GM18498 (cell line): ENCODE measurements at regions not wholly inside any gene's neighbourhood (a gene's known extent, or its start where the extent isn't known, plus 50 kb on each side); places are given as distances from the start of the nearest gene placed in this dataset.

Source experiments
- ATAC-seq: cut with Tn5 transposase; IDR thresholded peaks from one replicate; pipeline ENCODE4 v1.9.1; 2021; ENCODE audit warnings: mild to moderate bottlenecking, moderate library complexity; ENCODE audit not compliant: unreplicated experiment

DNA sequence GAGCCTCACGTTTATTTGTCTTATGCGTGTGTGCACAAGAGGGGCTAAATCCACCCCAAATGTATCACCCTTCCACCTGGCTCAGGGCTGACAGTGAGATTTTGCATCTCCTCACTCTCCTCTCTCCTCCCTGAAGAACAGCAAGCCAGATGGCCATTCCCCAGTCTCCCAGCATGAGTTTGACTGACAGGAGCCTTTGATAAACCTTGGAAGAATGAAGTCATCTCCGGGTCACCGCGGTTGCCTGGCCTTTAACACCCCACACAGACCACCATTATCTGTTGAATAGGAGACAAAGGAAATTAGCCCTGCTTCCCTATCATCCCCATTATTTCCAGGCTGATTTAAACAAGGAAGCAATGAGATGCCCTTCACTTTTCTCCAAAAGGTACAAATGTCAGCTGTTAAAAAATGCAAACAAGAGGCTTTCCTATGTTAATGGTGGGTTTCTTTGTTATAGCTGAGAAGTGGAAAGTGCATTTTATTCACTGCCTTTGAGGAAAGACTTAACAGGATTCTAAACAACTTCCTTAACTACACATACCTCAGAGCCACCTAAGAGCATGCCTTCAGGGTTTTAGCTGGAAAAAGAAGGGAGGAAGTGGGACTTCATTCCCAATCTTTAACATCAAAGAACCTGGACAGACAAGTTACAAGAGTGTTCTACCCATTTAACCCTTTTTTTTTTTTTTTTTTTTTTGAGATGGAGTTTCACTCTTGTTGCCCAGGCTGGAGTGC lies 524.8 kb upstream of the ID4 start:
- ATAC-seq, result no peak

DNA sequence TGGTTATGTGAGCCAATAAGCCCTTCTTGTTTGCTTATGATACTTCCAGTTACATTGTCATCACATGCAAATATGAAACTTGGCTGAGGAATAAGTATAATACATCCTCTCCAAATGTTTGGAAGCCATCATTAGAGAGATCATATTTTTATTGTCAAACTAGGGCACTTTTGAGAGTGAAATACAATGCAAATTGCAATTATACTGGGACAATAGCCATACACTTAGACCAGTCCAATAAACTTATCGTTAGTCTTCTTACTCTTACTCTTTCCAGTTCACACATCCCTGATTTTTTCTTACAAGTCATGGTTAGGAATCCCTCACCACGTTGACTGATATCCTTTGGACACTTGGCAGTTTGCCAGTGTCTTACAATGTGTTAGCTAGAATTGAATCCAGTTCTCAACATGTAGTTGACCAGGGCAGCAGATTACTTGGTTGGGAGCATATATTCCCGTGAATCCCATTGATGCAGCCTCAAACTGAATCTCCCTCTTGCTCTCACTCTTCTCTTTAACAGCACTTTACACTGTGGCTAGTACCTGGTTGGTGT lies 519.7 kb upstream of the ID4 start:
- ATAC-seq, result no peak

DNA sequence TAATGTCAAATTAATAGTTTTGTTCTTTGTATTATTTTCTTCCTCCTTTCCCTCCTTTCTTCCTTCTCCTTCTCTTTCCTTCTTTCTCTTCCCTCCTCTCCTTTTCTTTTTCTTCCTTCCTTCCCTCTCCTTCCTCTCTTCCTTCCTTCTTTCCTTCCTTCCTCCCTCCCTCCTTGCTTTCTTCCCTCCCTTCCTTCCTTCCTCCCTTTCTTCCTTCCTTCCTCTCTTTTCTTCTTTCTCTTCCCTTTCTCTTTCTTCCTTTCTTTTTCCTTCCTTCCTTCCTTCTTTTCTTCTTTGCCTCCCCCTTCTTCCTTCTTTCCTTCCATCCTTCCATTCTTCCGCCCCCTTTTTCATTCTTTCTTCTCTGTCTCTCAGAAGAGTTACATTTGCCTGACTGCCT lies 518.2 kb upstream of the ID4 start:
- ATAC-seq, result no peak

DNA sequence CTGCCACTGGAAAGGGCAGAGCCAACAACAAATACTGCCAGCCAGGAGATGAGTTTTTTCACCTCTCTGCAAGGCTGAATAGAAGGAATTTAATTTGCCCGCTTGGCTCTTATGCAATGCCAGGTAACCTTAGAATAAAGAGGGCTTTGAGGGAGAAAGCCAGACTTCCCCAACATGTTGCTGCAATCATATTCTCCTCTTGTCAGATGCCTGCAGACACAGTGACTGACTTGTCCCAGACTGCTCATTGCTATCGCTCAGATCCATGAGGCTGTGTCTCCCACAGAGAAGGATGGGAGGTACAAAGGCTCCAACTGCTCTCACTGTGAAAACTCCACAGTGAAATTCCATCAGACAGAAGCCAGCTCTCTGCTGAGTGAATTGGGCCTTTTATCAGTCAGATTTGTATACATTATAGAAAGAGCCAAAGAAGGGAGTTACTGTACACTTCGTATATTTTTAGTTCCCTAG lies 517.0 kb upstream of the ID4 start:
- no peak for ATAC-seq

DNA sequence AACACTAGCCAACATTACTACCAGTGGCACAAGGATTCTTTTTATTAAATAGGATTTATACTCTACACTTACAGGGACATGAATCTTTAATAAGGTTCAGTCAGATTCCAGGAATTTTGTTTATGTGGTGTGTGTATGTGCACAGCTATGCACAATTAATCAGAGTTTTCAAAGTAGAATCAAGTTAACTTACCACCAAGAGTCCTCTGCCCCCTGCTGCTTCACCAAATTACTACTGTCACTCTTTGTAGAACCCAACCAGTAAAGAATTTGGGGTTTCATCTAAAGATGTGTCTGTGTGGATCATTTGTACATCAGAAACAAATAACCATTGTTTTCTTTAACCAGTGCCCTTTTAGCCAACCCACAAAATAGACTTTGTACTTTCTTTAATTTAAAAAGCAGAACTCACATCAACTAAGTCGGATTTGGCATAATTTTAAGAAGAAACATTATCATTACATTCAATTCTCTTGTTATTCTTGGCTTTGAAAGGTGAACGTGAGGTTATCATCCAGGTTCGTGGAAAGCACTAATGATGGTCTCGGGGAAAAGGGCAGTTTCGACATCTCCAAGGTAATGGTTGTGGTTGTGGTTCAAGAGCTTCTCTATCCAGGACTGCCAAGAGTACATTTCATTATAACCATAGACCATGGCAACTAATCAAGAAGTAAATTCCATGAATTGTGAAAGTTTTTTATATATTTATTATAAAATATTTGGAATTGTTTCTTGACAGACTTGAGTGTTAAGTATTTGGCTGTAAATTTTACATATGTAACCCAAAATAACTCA lies 514.3 kb upstream of the ID4 start:
- ATAC-seq, result no peak

DNA sequence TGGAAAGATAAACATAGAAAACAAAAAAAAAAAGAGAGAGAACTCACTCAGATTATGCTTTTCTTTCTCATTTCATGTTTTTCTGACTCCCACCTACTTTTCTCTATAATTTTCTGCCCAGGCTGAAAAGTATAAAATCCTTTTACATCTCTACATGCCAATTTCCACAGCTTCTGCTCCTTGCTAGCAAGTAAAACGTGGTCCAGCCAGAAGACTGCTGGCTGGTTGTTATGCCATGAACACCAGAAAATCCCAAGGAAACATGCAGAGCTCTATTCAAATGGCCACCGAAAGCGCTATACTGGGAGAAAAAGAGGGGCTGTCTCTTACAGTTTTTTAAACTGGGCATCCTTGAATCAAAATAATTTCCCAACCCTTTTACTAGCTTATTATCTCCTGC lies 512.8 kb upstream of the ID4 start:
- ATAC-seq, result no peak

DNA sequence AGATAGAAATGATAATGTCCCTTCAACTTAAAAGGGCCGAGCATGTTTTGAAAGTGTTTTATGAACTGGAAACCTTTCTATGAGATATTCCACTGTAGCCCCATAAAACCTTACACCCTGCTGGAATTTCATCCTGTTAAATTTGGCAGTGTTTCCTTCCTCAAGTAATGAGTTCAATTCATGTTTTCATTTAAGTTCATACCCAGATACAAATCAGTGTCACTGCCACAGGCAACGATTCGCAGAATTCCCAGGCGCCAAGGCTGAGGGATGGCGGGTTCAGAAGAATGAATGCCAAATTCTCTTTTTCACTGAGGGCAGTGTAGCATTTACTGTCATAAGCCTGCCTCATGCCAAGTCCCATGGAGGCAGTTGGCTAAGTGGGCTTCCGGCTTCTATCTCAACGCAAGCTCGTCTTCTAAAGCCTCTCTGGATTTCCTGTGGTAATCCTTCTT lies 511.8 kb upstream of the ID4 start:
- no peak for ATAC-seq

DNA sequence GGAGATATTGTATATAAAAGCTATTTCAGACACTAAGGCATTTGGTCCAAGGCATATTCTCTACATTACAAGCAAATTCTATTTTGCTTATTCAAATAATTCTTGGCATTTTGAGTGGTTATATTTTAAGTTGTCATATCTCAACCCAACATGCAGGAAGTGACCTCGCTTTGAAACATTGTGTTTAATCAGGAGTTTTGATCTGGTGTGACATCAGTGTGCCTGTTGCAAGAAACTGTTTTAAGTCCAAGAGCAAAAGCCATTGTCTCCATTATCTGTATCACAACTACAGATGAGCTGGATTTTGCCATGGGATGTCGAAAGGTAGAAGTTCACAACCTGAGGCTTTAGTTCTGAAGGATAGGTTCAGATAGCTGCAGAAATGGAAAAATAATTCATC lies 509.9 kb upstream of the ID4 start:
- no peak for ATAC-seq

DNA sequence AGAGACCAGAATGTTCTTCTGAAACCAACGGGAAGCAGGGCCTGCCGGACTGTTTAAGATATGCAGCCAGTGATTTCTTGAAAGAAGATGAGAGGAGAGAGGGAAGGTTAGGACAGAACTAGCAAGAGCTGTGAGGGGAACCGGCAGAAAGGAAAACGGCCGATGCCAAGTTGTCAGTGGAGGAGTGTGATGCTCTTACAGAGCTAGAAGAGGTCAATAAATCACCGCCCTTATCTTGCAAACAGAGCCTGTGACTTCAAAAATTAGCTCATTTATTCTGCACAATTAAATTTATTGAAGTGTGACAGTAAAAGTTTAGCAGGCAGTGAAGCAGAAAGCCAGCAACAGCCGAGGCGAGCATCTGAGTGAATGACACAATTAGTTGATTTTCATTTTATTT lies 509.5 kb upstream of the ID4 start:
- no peak for ATAC-seq

DNA sequence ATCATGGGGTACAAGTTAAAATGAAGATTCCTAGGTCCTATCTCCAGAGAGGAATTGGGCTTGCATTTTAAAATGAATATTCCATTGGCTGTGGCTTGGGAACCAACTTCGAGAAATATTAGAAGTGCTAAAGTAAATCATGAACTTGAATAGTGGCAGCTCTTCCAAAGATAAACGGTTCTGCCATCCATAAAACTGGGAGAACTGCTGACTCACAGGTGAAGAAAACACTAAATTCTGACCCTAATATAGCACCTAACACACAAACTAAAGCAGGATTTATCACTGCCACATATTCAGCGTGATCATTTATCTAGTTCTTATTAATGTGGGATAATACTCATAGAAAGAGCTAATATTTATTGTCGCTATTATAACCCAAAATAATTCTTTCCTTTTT lies 508.1 kb upstream of the ID4 start:
- no peak for ATAC-seq

DNA sequence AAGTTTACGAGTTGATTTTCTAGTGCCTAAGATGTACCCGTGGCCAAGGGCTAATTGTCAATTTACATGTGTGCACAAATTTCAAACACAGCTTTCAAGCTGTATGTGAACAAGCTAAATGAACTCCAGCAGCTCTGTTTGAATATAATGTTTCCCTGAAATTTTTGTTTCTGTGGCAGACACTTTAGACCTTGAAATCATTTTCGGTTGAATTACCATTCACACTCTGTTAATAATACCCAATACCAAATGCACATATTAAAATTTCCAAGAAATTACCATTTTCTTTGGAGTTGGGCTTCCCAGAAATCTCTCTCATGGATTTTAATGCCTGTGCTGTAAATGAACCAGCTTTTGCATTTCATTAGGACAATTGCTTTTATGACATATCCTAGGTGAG lies 506.1 kb upstream of the ID4 start:
- ATAC-seq, result no peak

DNA sequence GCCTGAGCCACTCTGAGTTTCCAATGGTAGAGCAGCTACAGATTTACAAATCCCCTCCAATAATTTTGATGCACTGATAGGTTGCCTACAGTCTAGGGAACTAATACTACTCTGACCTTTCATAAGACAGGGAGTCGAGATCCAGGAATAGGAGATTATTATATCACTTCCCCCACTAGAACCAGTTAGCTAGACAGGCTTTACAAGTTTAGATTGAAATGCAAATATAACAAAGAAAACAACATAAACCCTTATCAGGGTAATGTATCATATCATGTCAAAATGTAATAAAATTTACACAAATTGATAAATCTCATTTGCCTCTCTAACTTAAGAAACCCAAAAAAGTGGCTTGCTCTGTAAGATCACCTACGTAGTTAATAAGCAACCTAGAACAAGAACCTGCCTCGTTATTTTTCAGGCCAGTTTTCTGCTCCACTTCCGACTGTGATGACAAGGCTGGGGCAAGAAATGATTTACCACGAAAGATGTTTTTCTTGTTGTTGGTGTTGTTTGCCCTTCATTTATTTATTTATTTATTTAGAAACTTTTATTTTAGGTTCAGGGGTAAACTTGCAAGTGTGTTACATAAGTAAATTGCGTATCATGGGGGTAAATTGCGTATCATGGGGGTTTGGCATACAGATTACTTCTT lies 504.2 kb upstream of the ID4 start:
- no peak for ATAC-seq

DNA sequence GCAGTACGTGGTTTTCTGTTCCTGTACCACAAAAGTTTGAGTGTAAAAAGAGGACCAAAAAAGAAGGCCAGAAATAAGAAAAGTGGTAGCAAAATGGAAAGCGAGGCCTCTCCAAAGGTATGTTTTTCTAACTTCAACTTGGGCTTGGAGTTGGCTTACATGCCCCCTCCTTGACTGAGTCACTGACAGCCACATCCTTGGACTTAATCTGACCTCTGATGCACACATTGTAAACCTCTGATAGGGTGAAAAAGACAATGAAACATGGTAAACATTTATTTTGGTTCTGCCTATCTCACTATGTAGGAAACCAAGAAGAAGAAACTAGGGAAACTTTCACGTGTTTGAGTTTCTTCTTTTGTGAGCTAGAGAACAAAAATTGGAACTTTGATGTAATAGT lies 503.2 kb upstream of the ID4 start:
- no peak for ATAC-seq

DNA sequence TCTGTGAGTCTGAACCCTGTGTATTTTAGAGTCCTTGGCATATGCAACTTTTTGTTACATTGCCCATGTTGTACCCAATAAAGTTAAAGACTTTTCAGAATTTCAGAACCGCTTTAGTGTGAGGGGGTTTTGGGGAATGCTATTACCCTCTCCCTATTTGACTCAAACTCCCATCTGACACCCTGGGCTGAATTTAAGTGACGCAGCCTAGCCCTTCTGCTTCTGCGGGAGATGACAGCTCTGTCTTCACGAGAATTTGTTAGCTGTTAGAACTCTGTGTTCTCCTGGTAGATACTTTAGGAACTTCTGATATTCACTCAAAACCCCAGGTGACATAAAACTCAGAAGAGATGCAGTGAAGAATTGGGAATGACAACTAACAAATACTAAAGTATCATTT lies 500.6 kb upstream of the ID4 start:
- ATAC-seq, result no peak

DNA sequence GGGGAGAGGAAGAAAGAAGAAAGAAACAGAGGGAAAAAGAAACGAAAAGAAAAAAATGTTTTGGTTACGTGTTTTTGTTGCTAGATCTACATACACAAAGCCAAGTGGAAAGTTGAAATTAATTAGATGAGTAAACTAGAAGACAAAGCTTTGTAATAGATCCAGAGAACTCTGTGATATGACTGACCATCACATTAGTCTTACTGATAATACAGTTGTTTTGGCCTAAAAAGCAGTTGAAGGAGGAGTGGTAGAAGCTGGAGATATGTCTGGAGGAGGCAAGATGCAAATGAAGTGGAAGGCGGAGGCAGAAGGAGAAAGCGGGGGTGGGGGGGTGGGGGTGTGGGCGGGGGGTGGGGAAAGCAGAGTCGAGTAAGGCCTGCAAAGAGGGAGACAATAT lies 500.1 kb upstream of the ID4 start:
- ATAC-seq, result no peak

DNA sequence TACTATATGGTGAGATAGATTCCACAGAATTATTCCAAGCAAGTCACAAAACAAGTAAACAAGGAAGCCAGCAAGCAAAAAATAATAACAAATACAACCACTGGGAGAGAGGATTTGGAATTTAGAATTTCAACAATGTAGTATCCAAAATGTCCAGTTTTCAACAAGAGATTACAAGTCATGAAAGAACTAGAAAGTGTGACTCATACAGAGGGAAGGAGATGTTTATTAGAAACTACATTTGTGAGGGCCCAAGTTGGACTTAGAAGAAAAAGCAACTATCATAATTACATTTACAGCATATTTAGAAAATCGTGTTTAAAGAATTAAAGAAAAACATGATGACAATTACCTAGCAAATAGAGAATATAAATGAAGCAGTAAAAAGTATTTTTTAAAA lies 494.6 kb upstream of the ID4 start:
- ATAC-seq, result no peak

DNA sequence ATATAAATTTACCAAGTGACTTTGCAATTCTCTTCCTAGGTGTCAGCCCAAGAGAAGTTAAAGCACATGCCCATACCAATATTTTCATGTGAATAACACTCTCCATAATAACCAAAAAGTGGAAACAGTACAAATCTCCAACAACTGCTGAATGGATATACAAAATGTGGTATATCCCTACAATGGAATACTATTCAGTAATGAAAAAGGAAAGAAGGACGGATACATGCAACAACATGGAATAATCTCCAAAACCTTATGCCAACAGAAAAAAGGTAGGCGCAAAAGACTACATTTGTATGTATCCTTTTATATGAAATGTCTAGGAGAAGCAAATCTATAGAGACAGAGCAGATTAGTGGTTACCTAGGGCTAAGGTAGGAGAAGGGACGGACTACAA lies 487.7 kb upstream of the ID4 start:
- no peak for ATAC-seq

DNA sequence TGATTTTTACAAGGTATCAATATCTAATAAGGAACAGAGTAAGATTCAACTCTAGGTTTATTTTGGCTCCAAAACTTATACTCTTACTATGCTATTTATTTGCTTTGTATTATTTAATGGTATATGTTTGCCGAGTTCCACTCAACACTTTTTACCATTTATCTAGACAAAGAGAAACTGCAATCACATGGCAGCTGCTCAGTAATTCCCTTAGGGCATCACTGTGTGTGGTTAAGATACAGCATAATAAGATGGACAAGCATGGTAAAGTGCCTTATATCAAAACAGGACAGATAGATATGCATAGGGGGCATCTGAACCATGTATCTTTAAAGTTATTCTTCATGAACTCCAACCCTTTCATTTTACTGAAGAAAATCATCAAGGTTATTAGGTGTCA lies 483.0 kb upstream of the ID4 start:
- ATAC-seq, result no peak

DNA sequence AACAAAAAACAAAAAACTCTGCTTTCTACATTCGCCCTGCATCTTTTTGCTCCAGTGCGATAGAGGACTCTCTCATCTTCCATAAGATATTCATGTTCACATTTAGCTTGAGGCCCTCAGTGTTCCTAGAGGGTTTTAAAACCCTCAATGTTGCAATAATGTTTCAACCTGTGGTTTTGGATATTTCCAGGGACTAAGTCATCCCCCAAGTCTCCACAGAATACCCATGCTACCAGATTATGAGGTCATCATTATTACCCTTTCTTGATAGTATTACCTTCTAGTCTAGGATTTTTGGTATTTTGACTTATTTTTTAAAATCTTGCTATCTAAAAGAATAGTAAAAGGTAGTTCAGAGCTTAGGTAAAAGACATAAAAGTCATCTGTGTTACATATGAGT lies 480.5 kb upstream of the ID4 start:
- ATAC-seq, result no peak

DNA sequence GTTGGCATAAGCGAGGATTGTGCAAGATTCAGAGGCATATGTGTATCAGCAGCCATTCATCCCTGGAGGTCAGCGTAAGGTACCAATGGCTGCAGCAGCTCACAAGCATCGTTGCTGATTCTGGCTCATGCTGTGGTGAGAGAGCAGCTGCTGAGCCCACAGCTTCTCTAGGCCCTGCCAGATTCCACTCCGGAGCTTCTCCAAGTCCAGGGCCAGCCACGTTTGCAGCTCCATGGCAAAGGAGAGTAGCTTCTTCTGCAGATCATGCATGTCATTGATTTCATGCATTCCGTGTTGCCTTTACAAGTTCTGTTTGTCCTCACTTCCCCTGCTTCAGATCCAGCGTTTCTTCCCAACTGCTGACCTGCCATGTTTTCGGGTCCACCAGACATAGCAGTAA lies 474.8 kb upstream of the ID4 start:
- ATAC-seq, result no peak

DNA sequence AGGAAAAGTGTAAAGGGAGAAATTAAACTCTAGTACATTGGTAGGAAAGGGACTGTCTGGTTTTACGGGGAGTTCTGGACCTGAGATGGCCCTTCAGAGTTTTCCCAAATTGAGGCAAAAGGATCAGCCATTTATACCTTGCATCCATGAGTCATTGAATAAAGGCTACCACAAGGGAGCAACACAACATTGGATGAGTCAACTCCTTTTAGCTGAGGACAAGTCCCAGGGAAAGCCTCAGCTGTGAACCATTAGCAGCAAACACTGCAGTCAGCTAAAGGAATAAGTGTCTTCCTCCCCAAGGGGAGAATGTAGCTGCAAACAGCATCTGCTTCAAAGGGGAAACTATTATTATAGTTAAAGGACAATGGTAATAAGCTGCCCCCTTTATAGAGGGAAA lies 468.7 kb upstream of the ID4 start:
- ATAC-seq, result no peak

DNA sequence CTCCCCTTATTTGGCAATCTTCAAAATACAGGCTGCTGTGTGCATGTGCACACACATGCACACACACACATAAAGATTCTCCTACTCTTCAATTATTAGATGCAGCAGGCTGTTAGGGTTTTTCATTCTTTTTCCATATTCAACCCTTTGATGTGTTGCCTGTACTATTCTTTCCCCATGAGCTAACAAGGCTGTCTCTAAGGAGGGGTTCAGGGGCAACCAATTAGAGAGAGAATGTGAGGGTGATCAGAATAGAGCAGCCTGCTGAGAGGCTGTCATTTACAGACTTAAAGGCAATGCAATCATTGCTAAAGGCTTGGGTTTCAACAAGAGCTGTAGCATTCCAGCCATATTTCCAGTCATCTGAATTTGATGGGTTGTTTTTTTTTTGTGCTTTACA lies 467.4 kb upstream of the ID4 start:
- ATAC-seq, result no peak
